Glutamatergic neuron (in vitro differentiated cells): ENCODE measurements at regions not wholly inside any gene's neighbourhood (a gene's known extent, or its start where the extent isn't known, plus 50 kb on each side); places are given as distances from the start of the nearest gene placed in this dataset.

Experiments used
- DNase-seq: peaks from one replicate; pipeline ENCODE4 v3.0.0; 2022
- H3K27ac Mint-ChIP-seq: one replicate; pipeline ENCODE4 v1.8.0; 2020; ENCODE audit warnings: mild to moderate bottlenecking, mixed read lengths, inconsistent platforms; ENCODE audit not compliant: unreplicated experiment
- H3K27me3 Mint-ChIP-seq: one replicate; pipeline ENCODE4 v1.8.0; 2020; ENCODE audit warnings: mild to moderate bottlenecking, moderate library complexity, mixed read lengths, inconsistent platforms; ENCODE audit not compliant: unreplicated experiment
- H3K36me3 Mint-ChIP-seq: one replicate; pipeline ENCODE4 v1.8.0; 2020; ENCODE audit warnings: mild to moderate bottlenecking, mixed read lengths, inconsistent platforms; ENCODE audit not compliant: unreplicated experiment
- H3K4me1 Mint-ChIP-seq: one replicate; pipeline ENCODE4 v1.8.0; 2020; ENCODE audit warnings: mild to moderate bottlenecking, low read depth, mixed read lengths, inconsistent platforms; ENCODE audit not compliant: unreplicated experiment
- H3K4me3 Mint-ChIP-seq: one replicate; pipeline ENCODE4 v1.8.0; 2020; ENCODE audit warnings: mild to moderate bottlenecking, mixed read lengths, inconsistent platforms; ENCODE audit not compliant: unreplicated experiment
- H3K9me3 Mint-ChIP-seq: one replicate; pipeline ENCODE4 v1.8.0; 2020; ENCODE audit warnings: mild to moderate bottlenecking, moderate library complexity, mixed read lengths, inconsistent platforms; ENCODE audit not compliant: unreplicated experiment
- CTCF ChIP-seq: fragments of 200-600 bp; sonication (generic); IDR thresholded peaks from one replicate; pipeline ENCODE4 v1.5.0; 2021; ENCODE audit not compliant: partially characterized antibody, unreplicated experiment

GRCh38 chr5:67903121-67903520 is 312.4 kb upstream of the PIK3R1 start:
- TF ChIP-seq CTCF = no peak
- Mint-ChIP-seq H3K27ac (no peak overlapping the region), H3K9me3 (peaks cover 7% of the 10 kb centered on the region), H3K36me3 (no peaks in the 10 kb centered on the region), H3K4me1 (peaks cover 37% of the 10 kb centered on the region), H3K27me3 (peaks cover 3% of the 10 kb centered on the region), H3K4me3 (no peak overlapping the region)
- DNase-seq = no peak

GRCh38 chr5:67902497-67902830 is 313.1 kb upstream of the PIK3R1 start:
- Mint-ChIP-seq H3K9me3 (peaks cover 9% of the 10 kb centered on the region), H3K27me3 (peaks cover 3% of the 10 kb centered on the region), H3K27ac (no peak overlapping the region), H3K4me3 (no peak overlapping the region), H3K4me1 (peaks cover 43% of the 10 kb centered on the region), H3K36me3 (no peaks in the 10 kb centered on the region)
- DNase-seq = no peak
- TF ChIP-seq CTCF = no peak

DNA sequence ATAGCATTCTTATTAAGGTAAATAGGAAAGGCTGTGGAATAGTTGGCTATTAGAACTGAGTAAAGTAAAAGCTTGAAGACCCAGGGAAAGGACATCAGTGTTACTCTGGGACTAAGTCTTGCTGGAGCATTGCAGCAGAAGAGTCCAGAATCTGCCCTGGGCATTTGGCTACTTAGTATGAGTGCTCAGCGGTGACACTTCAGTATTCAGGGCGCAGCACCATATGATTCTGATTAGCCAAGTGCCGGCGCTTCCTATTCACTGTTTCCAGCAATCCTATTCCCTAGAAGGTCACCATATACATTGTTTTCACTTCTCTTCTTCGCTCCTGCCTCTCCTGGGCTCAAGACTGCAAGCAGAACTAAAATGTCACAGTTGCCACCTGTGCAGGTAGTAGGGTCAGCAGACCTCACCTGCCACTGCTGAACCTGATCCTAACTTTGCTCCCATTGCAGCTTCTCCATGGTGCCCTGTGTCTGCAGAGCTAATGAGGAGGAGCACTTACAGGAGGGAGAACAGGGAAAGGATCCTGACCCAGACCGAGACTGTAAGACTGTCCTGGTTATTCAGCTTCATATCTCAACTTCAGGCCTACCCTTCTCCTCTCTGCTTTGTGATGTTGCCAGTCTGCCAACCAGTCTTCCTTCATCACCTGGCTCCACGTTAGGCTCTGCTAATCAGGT is 313.6 kb upstream of the PIK3R1 start:
- DNase-seq = no peak
- Mint-ChIP-seq H3K4me1 (peaks cover 44% of the 10 kb centered on the region), H3K9me3 (peaks cover 9% of the 10 kb centered on the region), H3K36me3 (no peaks in the 10 kb centered on the region), H3K27ac (no peak overlapping the region), H3K4me3 (no peak overlapping the region), H3K27me3 (peaks cover 3% of the 10 kb centered on the region)
- no peak for TF ChIP-seq CTCF

DNA sequence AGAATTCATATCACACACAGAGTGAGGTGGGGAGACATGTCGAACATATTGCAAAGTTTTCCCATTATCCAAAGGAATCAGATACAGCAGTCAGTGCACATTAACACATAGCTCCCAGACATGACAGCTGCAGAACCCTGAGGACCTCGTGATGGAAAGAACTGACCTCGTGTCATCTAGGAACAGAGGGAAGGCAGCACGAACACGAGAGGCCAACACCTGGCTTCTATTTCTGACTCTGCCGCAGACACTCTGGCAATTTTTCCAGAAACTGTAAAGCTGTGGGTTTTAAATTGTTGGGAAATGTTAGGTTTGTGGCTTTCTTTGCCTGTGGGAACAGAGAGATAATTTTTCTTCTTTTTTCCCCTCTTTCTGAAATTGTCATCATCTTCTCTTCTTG is 315.0 kb upstream of the PIK3R1 start:
- Mint-ChIP-seq H3K4me1 (peaks cover 44% of the 10 kb centered on the region), H3K9me3 (peaks cover 10% of the 10 kb centered on the region), H3K27ac (peak overlapping the region; percentile 20), H3K36me3 (peaks cover 14% of the 10 kb centered on the region), H3K4me3 (no peak overlapping the region), H3K27me3 (peaks cover 1% of the 10 kb centered on the region)
- DNase-seq = no peak
- TF ChIP-seq CTCF = no peak

DNA sequence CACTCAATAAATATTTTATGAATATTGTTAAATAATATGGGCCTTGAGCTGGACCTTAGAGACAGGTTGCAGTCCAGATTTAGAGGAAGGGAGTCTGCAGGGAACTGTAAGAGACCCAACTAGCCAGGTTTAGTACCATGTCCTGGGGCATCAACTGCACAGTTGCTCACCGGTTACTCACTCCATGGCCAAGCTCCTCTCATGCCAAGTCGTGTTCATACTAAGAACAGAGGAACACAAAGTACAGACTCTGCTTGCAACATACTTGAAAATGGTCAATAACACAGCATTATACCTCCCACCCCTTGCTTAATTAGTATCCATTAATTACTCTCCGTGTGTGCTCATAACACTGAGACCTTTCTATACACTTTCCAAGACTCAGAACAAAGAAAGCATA is 317.6 kb upstream of the PIK3R1 start:
- TF ChIP-seq CTCF = no peak
- no peak for DNase-seq
- Mint-ChIP-seq H3K27ac (peak overlapping the region; percentile 86), H3K4me1 (peaks cover 39% of the 10 kb centered on the region), H3K27me3 (peaks cover 1% of the 10 kb centered on the region), H3K4me3 (peak overlapping the region; percentile 14), H3K36me3 (peaks cover 15% of the 10 kb centered on the region), H3K9me3 (peaks cover 10% of the 10 kb centered on the region)
